Osteocyte (in vitro differentiated cells): ENCODE measurements at regions not wholly inside any gene's neighbourhood (a gene's known extent, or its start where the extent isn't known, plus 50 kb on each side); places are given as distances from the start of the nearest gene placed in this dataset.

Experiments used
- DNase-seq: peaks from one replicate; pipeline ENCODE4 v3.0.0; 2021; ENCODE audit warnings: mixed read lengths; ENCODE audit not compliant: unreplicated experiment; ENCODE audit errors: extremely low spot score
- H3K27ac Mint-ChIP-seq: one replicate; pipeline ENCODE4 v1.8.0; 2021; ENCODE audit warnings: mild to moderate bottlenecking, mixed read lengths; ENCODE audit not compliant: unreplicated experiment
- H3K27me3 Mint-ChIP-seq: one replicate; pipeline ENCODE4 v1.8.0; 2021; ENCODE audit warnings: mixed read lengths; ENCODE audit not compliant: unreplicated experiment
- H3K36me3 Mint-ChIP-seq: one replicate; pipeline ENCODE4 v1.8.0; 2021; ENCODE audit warnings: mixed read lengths; ENCODE audit not compliant: unreplicated experiment
- H3K4me1 Mint-ChIP-seq: one replicate; pipeline ENCODE4 v1.8.0; 2021; ENCODE audit warnings: mixed read lengths; ENCODE audit not compliant: unreplicated experiment
- H3K4me3 Mint-ChIP-seq: one replicate; pipeline ENCODE4 v1.8.0; 2021; ENCODE audit warnings: mild to moderate bottlenecking, moderate library complexity, mixed read lengths; ENCODE audit not compliant: unreplicated experiment
- H3K9me3 Mint-ChIP-seq: one replicate; pipeline ENCODE4 v1.8.0; 2021; ENCODE audit warnings: mixed read lengths; ENCODE audit not compliant: unreplicated experiment
- TF ChIP-seq, protein P1 (sequence below): fragments of 200-600 bp; sonication (generic); IDR thresholded peaks from 2 replicates; pipeline ENCODE4 v1.5.0; 2021; ENCODE audit warnings: antibody characterized with exemption, mild to moderate bottlenecking, moderate library complexity

DNA sequence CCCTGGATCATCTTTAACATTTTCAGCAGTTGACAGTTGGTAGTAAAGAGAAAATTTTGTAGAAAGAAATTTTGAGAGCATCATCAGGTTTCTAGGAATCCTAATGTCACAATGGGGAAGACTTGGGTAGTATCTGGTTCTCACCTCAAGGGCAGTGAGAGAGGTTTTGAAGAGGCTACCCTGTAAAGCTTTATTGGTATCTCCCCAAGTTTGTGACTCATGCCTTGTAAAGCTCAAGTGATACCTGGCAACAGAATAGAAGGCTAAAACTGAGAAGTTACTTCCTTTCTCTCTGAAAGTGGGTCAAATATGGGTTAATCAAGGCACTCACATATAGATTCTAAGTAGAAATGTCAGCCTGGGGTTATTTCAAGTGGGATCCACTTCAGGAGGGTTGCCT is 196.4 kb downstream of the SUCNR1 start:
- Mint-ChIP-seq H3K4me3 (no peak overlapping the region), H3K4me1 (peaks cover 12% of the 10 kb centered on the region), H3K9me3 (no peaks in the 10 kb centered on the region), H3K27ac (no peak overlapping the region), H3K36me3 (peaks cover 4% of the 10 kb centered on the region), H3K27me3 (no peaks in the 10 kb centered on the region)
- TF ChIP-seq, protein P1, sequence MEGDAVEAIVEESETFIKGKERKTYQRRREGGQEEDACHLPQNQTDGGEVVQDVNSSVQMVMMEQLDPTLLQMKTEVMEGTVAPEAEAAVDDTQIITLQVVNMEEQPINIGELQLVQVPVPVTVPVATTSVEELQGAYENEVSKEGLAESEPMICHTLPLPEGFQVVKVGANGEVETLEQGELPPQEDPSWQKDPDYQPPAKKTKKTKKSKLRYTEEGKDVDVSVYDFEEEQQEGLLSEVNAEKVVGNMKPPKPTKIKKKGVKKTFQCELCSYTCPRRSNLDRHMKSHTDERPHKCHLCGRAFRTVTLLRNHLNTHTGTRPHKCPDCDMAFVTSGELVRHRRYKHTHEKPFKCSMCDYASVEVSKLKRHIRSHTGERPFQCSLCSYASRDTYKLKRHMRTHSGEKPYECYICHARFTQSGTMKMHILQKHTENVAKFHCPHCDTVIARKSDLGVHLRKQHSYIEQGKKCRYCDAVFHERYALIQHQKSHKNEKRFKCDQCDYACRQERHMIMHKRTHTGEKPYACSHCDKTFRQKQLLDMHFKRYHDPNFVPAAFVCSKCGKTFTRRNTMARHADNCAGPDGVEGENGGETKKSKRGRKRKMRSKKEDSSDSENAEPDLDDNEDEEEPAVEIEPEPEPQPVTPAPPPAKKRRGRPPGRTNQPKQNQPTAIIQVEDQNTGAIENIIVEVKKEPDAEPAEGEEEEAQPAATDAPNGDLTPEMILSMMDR = no peak
- DNase-seq = no peak

DNA sequence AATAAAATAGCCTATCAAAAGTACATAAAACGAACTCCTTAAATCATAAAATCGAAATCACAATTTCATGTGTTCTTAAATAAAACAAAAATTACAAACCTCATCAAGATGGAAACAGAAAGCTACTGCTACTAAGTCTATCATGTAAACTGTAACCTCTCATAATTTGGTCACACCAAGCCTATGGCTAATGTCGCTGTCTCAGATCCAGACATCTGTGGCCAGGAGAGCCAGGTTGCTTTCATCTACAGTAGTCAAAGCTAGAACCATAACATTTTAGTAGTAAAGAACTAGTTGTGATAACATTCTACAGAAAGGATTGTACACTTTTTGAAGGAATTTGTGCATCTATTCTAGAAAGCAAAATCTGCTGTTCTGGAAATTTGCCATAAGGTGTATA is 197.4 kb upstream of the MBNL1 start:
- H3K9me3 Mint-ChIP-seq = no peaks in the 10 kb centered on the region
- TF ChIP-seq, protein P1 = no peak
- no peak for DNase-seq
- peaks cover 4% of the 10 kb centered on the region for H3K36me3 Mint-ChIP-seq
- H3K27ac Mint-ChIP-seq = no peak overlapping the region
- H3K27me3 Mint-ChIP-seq = no peaks in the 10 kb centered on the region
- H3K4me3 Mint-ChIP-seq = no peak overlapping the region
- H3K4me1 Mint-ChIP-seq = peaks cover 12% of the 10 kb centered on the region

DNA sequence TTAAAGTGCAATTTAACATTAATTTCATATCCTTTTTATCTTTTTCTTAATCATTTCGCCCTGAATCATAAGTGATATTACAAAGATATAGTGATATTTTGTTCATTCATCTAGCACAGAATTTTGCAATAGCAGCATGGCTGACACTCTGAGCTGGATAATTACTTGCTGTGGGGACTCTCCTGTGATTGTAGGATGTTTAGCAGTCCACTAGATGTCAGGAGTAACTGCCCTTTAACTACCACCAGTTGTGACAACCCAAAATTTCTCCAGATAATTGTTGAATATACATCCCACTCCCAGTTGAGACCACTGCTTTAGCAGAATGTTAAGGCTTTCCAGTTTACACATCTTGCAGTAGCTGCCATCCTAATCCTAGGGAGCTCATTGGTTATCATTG is 196.8 kb upstream of the MBNL1 start:
- TF ChIP-seq, protein P1 = peak; percentile 64
- peaks cover 12% of the 10 kb centered on the region for H3K4me1 Mint-ChIP-seq
- no peak overlapping the region for H3K4me3 Mint-ChIP-seq
- H3K27ac Mint-ChIP-seq = no peak overlapping the region
- H3K27me3 Mint-ChIP-seq = no peaks in the 10 kb centered on the region
- no peaks in the 10 kb centered on the region for H3K9me3 Mint-ChIP-seq
- DNase-seq = no peak
- H3K36me3 Mint-ChIP-seq = peaks cover 4% of the 10 kb centered on the region

DNA sequence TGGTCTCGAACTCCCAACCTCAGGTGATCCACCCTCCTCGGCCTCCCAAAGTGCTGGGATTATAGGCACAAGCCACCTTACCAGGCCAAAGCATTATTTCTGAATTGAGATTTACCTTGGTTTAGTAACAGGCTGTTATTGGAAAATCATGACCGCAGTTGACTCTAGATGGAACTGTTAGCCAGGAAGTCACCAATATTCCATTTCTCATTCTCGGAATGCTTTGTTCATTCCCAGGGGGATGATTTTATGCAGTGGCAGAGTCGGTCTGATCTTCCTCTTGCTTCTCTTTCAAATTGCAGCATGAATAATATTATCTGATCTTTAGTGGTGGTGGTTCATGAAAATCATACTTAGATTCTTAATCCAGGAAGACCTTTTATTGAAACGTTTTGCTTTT is 195.5 kb upstream of the MBNL1 start:
- peak overlapping the region; percentile 3 for H3K4me3 Mint-ChIP-seq
- no peaks in the 10 kb centered on the region for H3K9me3 Mint-ChIP-seq
- H3K27me3 Mint-ChIP-seq = no peaks in the 10 kb centered on the region
- H3K27ac Mint-ChIP-seq = peak overlapping the region; percentile 23
- H3K36me3 Mint-ChIP-seq = peaks cover 4% of the 10 kb centered on the region
- TF ChIP-seq, protein P1 = peak; percentile 59
- peaks cover 12% of the 10 kb centered on the region for H3K4me1 Mint-ChIP-seq
- no peak for DNase-seq

DNA sequence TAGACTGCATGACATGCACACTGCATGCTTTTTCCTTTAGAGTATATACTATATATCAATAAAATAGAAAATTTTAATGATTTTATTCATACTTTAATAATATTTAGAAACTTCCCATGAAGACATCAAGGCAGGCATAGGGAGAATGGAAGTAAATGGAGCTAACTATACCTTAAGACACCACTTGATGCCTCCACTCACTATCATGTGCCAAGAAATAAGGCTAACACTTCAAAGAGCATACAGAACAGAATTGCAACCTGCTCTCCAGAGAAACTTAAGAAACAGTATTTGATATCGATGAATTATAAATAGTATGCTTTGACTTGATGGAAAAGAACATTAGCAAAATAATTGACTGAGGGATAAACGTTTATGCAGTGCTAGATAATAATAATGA is 192.6 kb upstream of the MBNL1 start:
- Mint-ChIP-seq H3K4me1 (peaks cover 12% of the 10 kb centered on the region), H3K27me3 (no peaks in the 10 kb centered on the region), H3K36me3 (peaks cover under 1% of the 10 kb centered on the region), H3K9me3 (no peaks in the 10 kb centered on the region), H3K4me3 (no peak overlapping the region), H3K27ac (no peak overlapping the region)
- no peak for DNase-seq
- TF ChIP-seq, protein P1 = peak; percentile 32
